HuH-7 (cell line): ENCODE measurements at regions not wholly inside any gene's neighbourhood (a gene's known extent, or its start where the extent isn't known, plus 50 kb on each side); places are given as distances from the start of the nearest gene placed in this dataset.

Source experiments
- DNase-seq: peaks from one replicate; pipeline ENCODE4 v3.0.0; 2011; ENCODE audit warnings: low spot score

- DNase-seq: no peak
Observed at GRCh38 chr7:97466999-97467740, 264.7 kb upstream of the TAC1 start.

GRCh38 chr7:97468493-97468892, 263.4 kb upstream of the TAC1 start:
- no peak for DNase-seq

DNA sequence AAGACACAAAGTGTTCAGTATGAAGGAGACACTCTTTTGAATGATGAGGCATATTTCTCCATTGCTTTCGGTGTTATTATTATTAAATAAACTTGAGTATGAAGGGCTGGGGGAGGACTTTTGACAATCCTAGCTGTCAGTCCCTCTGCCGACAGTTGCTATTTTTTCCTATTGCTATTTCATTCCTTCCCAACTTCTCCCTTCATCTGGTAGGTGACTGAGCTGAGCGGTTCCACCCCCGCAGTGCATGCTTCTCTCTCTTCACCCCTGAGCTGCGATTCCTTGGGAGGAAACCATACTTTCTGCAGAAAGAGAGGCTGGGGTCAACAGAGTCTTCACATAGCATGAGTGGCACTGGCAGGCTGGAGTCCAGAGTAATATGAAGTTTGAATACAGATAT, 261.2 kb upstream of the TAC1 start:
- no peak for DNase-seq

- no peak for DNase-seq
Observed at GRCh38 chr7:97471491-97471890, 260.4 kb upstream of the TAC1 start.

- DNase-seq: no peak
Observed at GRCh38 chr7:97479740-97480290, 252.1 kb upstream of the TAC1 start.

DNA sequence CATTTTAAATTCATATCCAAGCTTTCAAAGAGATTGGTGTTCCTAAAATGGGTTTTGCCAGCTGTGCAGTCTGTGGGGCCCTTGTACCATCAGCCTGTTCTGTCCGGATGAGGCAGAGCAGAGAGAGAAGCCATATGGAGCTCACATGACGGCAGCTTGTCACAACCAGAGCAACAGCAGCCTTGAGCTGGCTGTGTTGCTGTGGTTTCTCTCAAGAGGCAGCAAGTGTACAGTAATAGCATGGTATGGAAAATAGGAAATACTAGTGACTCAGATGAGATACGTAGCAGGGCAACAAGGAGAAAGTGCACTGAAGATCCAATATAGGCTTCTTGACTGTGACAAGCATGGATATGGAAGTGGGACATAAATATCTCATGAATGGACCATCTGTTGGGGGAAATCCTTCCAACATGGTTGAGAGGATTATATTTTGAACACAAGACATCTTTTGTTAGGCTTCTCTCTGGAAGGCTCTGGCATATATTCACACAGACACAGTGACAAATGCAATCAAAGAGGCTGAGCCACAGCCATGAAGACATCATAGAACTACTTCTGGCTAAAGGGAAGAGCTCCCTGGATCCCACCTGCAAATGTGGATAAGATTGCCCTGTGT, 251.0 kb upstream of the TAC1 start:
- DNase-seq: no peak

DNA sequence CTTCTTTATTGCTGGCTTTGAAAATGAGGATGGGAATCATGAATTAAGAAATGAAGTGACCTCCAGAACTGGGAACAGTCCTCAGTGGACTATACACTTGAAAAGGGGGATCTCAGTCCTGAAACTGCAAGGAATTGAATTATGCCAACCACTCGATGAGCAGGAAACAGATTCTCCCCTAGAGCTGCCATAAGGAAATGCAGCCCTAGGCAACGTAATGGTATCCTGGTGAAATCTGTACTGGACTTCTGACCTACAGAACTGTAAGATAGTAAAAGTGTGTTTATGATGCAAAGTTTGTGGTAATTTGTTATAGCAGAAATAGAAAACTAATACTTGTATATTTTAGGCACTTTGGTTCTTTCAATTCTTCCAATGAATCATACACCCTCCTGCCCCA, 236.4 kb upstream of the TAC1 start:
- no peak for DNase-seq

GRCh38 chr7:97499204-97499603, 232.7 kb upstream of the TAC1 start:
- DNase-seq: peak; percentile 39

DNA sequence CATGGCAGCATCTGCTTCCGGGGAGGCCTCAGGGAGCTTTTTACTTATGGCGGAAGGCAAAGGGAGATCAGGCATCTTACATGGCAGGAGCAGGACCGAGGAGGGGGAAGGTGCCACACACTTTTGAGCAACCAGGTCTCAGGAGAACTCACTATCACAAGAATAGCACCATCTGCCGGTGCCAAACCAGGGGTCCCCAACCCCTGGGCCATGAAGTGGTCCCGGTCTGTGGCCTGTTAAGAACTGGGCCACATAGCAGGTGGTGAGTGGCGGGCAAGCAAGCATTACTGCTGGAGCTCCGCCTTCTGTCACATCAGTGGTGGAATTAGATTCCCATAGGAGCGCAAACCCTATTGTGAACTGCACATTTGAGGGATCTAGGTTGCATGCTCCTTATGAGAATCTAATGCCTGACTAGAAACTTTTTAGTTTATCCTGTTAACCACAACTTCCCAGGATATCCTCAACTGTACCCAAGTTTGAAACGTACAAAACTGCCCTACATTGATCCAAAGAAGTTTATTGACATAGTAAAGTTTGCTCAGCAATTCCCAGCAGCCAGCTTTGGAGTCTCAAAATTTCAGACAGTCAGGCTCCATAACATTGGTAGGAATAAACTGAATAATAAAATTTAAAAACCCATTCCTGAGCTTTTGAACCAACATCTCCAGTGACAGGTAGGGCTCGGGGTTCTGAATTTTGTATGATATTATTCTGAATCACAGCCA, 228.4 kb upstream of the TAC1 start:
- DNase-seq: no peak

DNA sequence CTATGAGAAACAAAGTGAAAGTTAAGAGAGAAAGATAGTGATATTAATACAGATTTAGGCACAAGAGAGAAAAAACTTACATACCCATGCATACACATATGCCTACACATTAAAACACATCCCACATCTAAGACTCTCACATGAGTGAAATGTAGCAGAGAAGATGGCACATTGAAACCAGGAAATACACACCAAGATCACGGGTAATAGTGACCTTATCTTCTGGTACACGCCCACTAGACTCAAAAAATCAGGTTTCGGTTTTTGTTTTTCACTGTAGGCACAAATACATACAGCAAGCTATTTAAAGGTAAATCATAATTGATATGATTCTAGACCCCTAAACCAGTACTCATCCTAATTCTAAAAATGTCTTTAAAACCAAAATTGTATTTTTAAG, 225.2 kb upstream of the TAC1 start:
- DNase-seq: no peak

DNA sequence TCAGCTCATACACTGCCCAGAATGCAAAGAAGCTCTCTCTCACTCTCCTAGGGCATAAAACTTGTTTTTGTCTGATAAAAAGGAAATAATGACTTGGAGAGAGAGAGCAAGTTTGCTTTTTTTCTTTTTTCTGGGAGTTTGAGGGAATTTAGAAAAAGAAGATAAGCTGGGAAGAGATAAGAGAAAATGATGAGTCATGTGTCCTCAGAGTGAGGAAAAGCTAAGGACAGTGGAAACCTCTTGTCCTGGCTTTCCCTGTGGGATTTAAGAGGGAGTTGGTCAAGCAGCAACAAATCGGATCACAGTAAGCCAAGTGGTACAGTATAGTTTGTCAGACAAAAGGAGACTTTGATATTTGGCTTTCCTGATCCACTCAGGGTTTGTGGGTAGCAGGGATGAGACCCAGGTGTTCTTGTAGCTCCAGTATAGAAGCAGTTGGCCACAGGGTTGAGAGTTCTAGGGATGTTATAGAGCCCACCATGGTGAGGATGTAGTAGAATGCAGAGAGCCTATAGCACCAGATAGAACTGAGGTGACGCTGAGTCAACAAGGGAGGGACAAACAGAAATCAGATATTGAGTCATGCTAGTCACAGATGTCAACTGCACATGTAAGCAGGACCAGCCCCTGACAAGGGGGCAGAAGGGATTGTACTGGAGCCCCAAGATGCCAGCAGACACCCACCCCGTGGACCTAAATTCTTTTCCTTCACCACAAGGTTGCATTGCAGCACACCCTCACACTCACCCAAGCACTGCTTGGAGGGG, 219.3 kb upstream of the TAC1 start:
- DNase-seq: no peak

GRCh38 chr7:97513326-97513725, 218.6 kb upstream of the TAC1 start:
- DNase-seq: no peak

- no peak for DNase-seq
Observed at GRCh38 chr7:97541188-97541587, 190.7 kb upstream of the TAC1 start.

DNA sequence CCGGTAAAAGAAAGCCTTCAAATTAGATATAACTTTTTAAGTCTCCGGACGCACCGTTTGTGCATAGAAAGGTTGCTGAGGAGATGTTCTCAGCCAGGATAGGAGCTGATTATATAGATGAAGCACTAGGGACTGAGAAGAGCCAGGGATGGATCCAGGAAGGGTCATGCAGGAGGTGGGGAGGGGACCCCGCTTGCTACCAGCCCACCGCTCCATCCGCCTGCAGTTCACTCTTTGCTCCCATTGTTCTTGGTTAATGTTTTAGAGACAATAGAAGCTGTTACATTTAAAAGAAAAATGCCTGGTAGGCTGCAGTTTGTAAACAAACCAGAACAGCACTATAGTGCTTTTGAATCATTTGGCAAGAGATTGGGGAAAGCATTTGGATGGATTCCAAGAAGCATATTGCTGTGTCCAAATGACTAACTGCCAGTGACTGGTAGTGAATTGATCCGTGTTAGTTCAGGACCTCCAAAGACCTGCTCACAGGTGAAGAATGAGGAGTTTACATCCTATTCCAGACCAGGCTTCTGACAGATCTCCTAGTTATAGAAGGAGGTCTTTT, 175.9 kb upstream of the TAC1 start:
- no peak for DNase-seq

DNA sequence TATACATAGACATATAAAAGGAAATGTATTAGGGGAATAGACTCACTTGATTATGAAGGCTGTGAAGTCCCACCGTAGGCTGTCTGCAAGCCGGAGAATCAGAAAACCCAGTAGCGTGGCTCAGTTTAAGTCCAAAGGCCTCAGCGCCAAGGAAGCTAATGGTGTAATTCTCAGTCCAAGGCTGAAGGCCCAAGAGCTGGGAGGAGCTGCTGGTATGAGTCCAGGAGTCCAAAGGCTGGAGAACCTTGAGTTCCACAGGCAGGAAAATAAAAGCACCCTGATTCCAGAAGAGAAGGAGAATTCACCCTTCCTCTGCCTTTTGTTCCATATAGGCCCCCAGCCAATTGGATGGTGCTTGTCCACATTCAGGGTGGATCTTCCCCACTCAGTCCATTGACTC, 166.2 kb upstream of the TAC1 start:
- DNase-seq: no peak

DNA sequence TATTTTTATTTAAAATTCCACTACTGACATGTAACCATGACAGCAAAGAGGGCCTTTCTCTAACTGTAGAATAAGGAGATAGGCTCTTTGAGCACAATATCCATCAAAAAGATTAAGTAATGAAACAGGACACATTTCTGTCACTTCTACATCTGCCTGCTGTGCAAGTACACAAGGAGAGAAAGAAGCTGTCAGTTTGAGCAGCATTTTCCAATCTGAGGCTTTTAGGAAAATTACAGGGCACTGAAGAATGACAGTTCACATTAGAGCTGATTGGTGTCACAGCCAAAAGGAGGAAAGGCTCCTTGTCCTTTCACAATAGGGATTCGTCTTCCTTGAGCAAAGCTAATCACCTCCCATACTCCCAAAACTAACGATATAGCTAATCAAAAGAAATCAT, 158.8 kb upstream of the TAC1 start:
- no peak for DNase-seq

DNA sequence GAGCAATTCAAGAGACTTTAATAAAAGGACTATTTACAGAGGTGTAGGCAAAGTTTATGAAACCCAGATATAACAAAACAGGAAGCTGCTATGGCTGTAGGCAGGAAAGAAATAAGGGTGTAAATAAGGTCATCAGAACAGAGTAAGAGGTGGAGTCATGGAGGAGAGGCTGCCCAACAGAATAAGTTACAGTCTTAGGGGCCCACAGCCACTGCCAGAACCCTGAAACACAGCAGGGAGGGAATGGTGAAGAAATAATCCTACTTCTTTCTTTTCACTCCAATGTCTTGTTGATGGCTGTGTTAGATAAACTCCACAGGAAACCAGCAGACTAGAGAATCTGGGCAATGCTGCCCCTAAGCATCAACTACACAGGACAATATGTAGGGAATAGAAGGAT, 155.8 kb upstream of the TAC1 start:
- no peak for DNase-seq

GRCh38 chr7:97578225-97578624, 153.7 kb upstream of the TAC1 start:
- no peak for DNase-seq

GRCh38 chr7:97580205-97580604, 151.7 kb upstream of the TAC1 start:
- no peak for DNase-seq

DNA sequence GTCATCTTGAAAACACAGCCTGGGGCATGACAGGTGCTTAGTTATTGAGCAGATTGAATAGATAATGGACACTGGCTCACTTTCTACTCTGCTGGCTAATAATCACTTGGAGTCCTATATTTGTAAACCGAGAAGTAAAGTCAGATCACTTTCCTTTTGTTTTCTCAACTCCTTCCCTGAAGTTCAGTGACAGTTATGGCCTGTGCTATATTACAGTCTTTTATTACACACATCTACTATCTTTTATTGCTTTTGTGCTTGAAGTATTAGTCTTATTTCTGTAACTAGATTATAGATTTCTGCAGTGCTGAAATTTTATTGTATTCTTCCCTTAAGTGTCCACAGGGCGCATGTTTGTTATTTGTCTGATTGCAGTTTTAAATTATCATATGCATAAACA, 136.4 kb upstream of the TAC1 start:
- DNase-seq: no peak

GRCh38 chr7:97601931-97602457, 129.9 kb upstream of the TAC1 start:
- DNase-seq: no peak

DNA sequence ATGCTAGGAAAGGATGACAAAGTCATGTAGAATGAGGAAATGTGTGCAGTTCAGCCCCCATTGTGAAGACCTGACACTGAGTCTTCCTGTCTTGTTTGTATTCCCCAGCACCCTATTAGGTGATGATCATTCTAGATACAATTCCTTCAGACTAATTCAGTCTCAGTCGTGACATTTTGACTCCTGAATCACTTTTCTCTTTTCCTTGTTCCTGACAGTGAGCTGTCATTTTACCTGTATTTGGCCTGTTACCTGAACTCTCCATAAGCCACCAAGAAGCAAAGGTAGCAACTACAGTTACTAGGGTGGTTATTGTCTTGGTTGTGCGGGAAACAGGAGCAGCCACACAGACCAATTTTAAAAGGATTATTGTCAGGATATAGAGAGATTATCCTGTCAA, 111.4 kb upstream of the TAC1 start:
- DNase-seq: no peak
